ENCODE measurements at regions not wholly inside any gene's neighbourhood (a gene's known extent, or its start where the extent isn't known, plus 50 kb on each side); places are given as distances from the start of the nearest gene placed in this dataset.
A peak's percentile ranks its signal among the peaks of the same experiment; 100 is the strongest.

DNA sequence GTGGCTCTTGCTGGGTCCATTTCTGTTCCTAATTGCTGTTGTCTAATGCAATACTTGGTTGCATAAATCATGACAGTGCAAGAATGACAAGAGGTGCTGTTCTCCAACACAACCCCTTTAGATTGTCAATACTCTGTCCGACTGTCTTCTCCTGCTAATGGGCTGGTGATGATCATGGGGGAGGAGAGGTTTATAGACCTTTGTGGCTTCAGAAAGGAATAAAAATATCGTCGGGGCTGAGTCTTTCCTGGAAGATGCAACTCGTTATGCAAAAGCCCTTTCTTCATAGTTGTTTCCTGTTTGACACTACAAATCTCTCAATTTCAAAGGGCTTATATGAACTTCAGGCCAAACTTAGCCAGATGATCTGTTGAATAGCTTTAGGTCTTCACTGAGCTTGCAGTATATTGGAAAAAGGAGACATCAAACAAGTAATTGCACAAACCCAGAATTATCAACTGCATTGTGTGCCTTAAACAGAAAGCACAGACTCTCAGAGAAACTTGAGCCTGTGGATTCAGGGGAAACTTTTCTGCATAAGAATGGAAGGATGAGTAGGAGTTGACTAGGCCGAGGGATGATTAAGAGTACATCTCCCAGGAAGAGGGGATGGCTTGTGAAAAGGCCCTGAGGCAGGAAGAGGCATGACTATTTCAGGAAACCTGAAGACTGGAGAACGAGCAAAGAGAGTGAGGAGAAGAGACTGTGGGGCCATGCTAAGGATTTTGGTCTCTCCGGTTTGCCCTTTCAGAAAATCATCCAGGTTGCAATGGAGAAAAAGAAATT, 107.6 kb downstream of the TSEN15 start:
- Histone ChIP-seq H3K27ac (ENCODE audit: low read depth, low read length) (no peak overlapping the region), H3K36me3 (ENCODE audit: control insufficient read depth in 2 of 4, insufficient read depth in 4 of 4, low read length in 3 of 4) (no peaks in the 10 kb centered on the region), H2BK15ac (ENCODE audit: low read length) (no peak overlapping the region), H3K9ac (replicated peaks in 1 of 4; ENCODE audit: extremely low read depth in 1 of 4, low read depth in 3 of 4, low read length in 3 of 4) (no peak overlapping the region), H3K23ac (ENCODE audit: insufficient read length) (no peak overlapping the region), H3K79me2 (ENCODE audit: control insufficient read depth in 1 of 2, insufficient read depth in 2 of 2, low read length in 2 of 2) (no peaks in the 10 kb centered on the region), H3K4me2 (ENCODE audit: insufficient read depth in 1 of 2, low read depth in 2 of 2, low read length in 2 of 2) (no peak overlapping the region), H3K4ac (replicated peaks; ENCODE audit: insufficient read length, low read depth, low read length) (no peak overlapping the region), H2AFZ (ENCODE audit: low read length) (no peak overlapping the region), H3K79me1 (ENCODE audit: low read depth, low read length) (no peaks in the 10 kb centered on the region), H3K4me3 (ENCODE audit: extremely low read depth in 1 of 4, insufficient read depth in 2 of 4, low read depth in 3 of 4, low read length in 4 of 4) (no peak overlapping the region), H2BK120ac (replicated peaks; ENCODE audit: low read depth, low read length) (no peak overlapping the region), H2BK12ac (ENCODE audit: low read depth, low read length) (no peak overlapping the region), H2BK5ac (ENCODE audit: low read depth, low read length) (no peak overlapping the region), H3K4me1 (replicated peaks in 1 of 4; ENCODE audit: control insufficient read depth in 3 of 4, insufficient read depth in 4 of 4, low read length in 3 of 4) (peaks cover 0 to 7% (median 4%) of the 10 kb centered on the region in 4 experiments; a peak in 3 of 7 replicates), H2AK5ac (ENCODE audit: low read depth, low read length) (no peak overlapping the region), H2BK20ac (ENCODE audit: low read length) (no peak overlapping the region), H3K18ac (ENCODE audit: extremely low read depth, low read length) (no peak overlapping the region), H4K5ac (ENCODE audit: insufficient read length, low read depth, low read length) (no peak overlapping the region), H3K27me3 (replicated peaks in 1 of 4; ENCODE audit: control insufficient read depth in 3 of 4, extremely low read depth in 1 of 4, insufficient read depth in 3 of 4, low read length in 3 of 4) (no peaks in the 10 kb centered on the region), H3K14ac (ENCODE audit: insufficient read length) (no peak overlapping the region), H4K20me1 (replicated peaks in 1 of 2; ENCODE audit: control insufficient read depth in 1 of 2, insufficient read depth in 2 of 2, low read length in 2 of 2) (no peaks in the 10 kb centered on the region), H4K8ac (ENCODE audit: extremely low read depth, insufficient read depth, low read length) (no peak overlapping the region), H3K23me2 (ENCODE audit: low read depth, low read length) (no peaks in the 10 kb centered on the region), H4K91ac (replicated peaks; ENCODE audit: insufficient read length, low read length) (no peak overlapping the region), H3K9me3 (ENCODE audit: insufficient read depth in 2 of 2, low read depth in 1 of 2, low read length in 1 of 2) (peaks cover 0 to 3% of the 10 kb centered on the region in 2 experiments; a peak in 1 of 4 replicates), H3K56ac (replicated peaks; ENCODE audit: insufficient read length, low read depth, low read length) (no peak overlapping the region)
- 86% methylated on average over 7 of the region's 7 CpGs; no CpG with 5 or more reads in 1 of the 2 experiments for WGBS, 2 experiments (ENCODE audit: extremely low coverage in 1 of 2, insufficient coverage in 1 of 2, insufficient read length in 1 of 2, insufficient replicate concordance in 2 of 2, low coverage in 1 of 2, low lambda C conversion rate in 2 of 2, missing lambda C conversion rate in 1 of 2)
- FAIRE-seq: no peak
- TF ChIP-seq POU5F1 (IDR thresholded peaks at IDR 0.05; ENCODE audit: low read depth, low read length): peak; percentile 33; the same call in 1 of the 2 replicates
- TF ChIP-seq SUZ12 (IDR thresholded peaks at IDR 0.05; ENCODE audit: low read length): no peak
- TF ChIP-seq HDAC2 (IDR thresholded peaks at IDR 0.05; ENCODE audit: borderline replicate concordance in 1 of 2, low read depth in 2 of 2, low read length in 2 of 2): peak in 1 of 2 experiments; percentile 72; a peak in 1 of 4 replicates
- peak; percentile 85; the same call in 1 of the 2 replicates for TF ChIP-seq KDM1A (IDR thresholded peaks at IDR 0.05; ENCODE audit: borderline replicate concordance, low read length)
- no peak for TF ChIP-seq TBP (IDR thresholded peaks at IDR 0.05; ENCODE audit: low read depth, low read length)
- no peak for TF ChIP-seq SP2 (IDR thresholded peaks at IDR 0.05; ENCODE audit: low read length)
- DNase-seq (ENCODE audit: low read depth in 1 of 2, low spot score in 2 of 2): no peak
- ChIA-PET POLR2A (ENCODE audit: partially characterized antibody) (no interaction called here), CTCF (ENCODE audit: partially characterized antibody) (no interaction called here)
